Pancreas (tissue), 10 donors: ENCODE measurements at regions not wholly inside any gene's neighbourhood (a gene's known extent, or its start where the extent isn't known, plus 50 kb on each side); places are given as distances from the start of the nearest gene placed in this dataset.

Source experiments
- ATAC-seq, 4 donors: fragments of 200-7000 bp; cut with Tn5 transposase; one replicate each; pipeline versions ENCODE4 v1.8.0 to v1.9.1; 2020; ENCODE audit warnings: mild to moderate bottlenecking in 4 of 4, moderate library complexity in 4 of 4
- DNase-seq, 6 donors: peaks; one replicate each; pipeline ENCODE4 v3.0.0-alpha.2; 2020
- FAIRE-seq: peaks from 2 replicates; lab custom pipeline; 2012; peaks lifted over from hg19 to GRCh38; lab: Jason Lieb, UNC
- H3K27ac ChIP-seq, 4 donors: fragments of 200-600 bp; sonication (generic); 1 replicate in 3 of 4; 2 replicates in 1 of 4; pipeline versions ENCODE4 v1.5.0 to v1.8.0; 2020
- H3K27me3 ChIP-seq, 4 donors: fragments of 200-600 bp; one replicate each; pipeline ENCODE4 v1.8.0; 2021
- H3K36me3 ChIP-seq, 3 donors: fragments of 200-600 bp; sonication (generic) in 1 of 3; one replicate each; pipeline versions ENCODE4 v1.5.0 to v1.8.0; 2020 to 2021
- H3K4me1 ChIP-seq, 3 donors: fragments of 200-600 bp; one replicate each; pipeline ENCODE4 v1.8.0; 2021
- H3K4me3 ChIP-seq, 4 donors: fragments of 200-600 bp; sonication (generic) in 2 of 4; one replicate each; pipeline versions ENCODE4 v1.5.0 to v1.8.0; 2020 to 2021
- H3K9me3 ChIP-seq, 4 donors: fragments of 200-600 bp; one replicate each; pipeline ENCODE4 v1.8.0; 2021
- WGBS, 2 donors: extraction: QIAGEN DNeasy Blood & Tissue Kit; methylation state at CpG; one replicate each; pipeline ENCODE4 v1.1.7; 2013; 5-methylcytosine and 5-hydroxymethylcytosine counted together
- intact Hi-C, 3 donors: fragments of 100-400 bp; cut with DNase I; formaldehyde crosslinking; loops; one replicate each; pipeline versions ENCODE4 v1.11.1 to v1.14.2; 2022
- TF ChIP-seq, protein P1 (sequence below), 4 donors: fragments of 200-600 bp; sonication (generic) in 3 of 4; IDR thresholded peaks; one replicate each; pipeline versions ENCODE4 v1.5.0 to v1.8.0; 2021; ENCODE audit warnings: antibody characterized with exemption in 4 of 4
- donor health status: healthy with polysubstance abuse.
- donor health status: DM: no; HTN: no; CAD: no; lungs with moderate emphysema.
- donor health status: DM: no; HTN: no; CAD: no.
- donor health status: control.
- donor health status: control.
- donor health status: Bipolar disorder and iron deficiency.
- donor health status: DM: yes; HTN: yes; CAD: no.
- donor health status: DM: no; HTN: no; CAD: no.
- donor health status: DM: no; HTN: no; CAD: no.
- donor health status: DM: yes; HTN: yes; CAD: no.

DNA sequence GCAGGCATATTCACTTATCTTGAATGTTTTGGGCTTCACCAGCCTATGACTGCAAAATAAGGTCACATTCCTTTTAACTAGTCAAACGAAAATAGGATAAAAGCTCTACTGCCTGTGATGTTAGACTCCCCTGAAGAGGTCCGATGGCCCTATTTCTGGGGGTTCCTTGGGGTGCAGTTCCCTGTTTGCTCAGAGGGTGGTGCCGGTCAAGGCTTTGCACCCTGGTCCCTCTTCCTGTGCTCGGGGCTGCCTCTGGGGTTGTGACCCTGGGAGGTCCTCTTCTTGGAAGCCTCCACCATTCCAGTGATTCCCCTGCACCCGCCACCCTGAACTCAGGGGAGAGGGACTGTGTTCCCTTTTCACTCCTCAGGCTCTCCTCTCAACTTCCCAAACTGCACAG is 86.7 kb upstream of the ANKRD34C start:
- peaks cover 0 to 4% (median 0%) of the 10 kb centered on the region in 4 donors for H3K27me3 ChIP-seq
- TF ChIP-seq, protein P1, sequence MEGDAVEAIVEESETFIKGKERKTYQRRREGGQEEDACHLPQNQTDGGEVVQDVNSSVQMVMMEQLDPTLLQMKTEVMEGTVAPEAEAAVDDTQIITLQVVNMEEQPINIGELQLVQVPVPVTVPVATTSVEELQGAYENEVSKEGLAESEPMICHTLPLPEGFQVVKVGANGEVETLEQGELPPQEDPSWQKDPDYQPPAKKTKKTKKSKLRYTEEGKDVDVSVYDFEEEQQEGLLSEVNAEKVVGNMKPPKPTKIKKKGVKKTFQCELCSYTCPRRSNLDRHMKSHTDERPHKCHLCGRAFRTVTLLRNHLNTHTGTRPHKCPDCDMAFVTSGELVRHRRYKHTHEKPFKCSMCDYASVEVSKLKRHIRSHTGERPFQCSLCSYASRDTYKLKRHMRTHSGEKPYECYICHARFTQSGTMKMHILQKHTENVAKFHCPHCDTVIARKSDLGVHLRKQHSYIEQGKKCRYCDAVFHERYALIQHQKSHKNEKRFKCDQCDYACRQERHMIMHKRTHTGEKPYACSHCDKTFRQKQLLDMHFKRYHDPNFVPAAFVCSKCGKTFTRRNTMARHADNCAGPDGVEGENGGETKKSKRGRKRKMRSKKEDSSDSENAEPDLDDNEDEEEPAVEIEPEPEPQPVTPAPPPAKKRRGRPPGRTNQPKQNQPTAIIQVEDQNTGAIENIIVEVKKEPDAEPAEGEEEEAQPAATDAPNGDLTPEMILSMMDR (IDR thresholded peaks at IDR 0.05) = no peak
- no peaks in the 10 kb centered on the region for H3K9me3 ChIP-seq
- DNase-seq (no peak), FAIRE-seq (no peak), ATAC-seq (no peak)
- no peak overlapping the region for H3K4me3 ChIP-seq
- H3K36me3 ChIP-seq = no peaks in the 10 kb centered on the region
- WGBS, 2 donors = 57 to 58% methylated on average over 5 of the region's 5 CpGs
- intact Hi-C loops = loop anchor here in 1 of 3 donors (10.0 kb wide), 1 partner anchor 271 kb away; no protein-coding TSS in a partner anchor
- no peaks in the 10 kb centered on the region for H3K4me1 ChIP-seq
- no peak overlapping the region for H3K27ac ChIP-seq

GRCh38 chr15:79195239-79195638 is 87.3 kb upstream of the ANKRD34C start:
- DNase-seq = no peak
- TF ChIP-seq, protein P1 (IDR thresholded peaks at IDR 0.05) = no peak
- Histone ChIP-seq H3K4me3 (no peak overlapping the region), H3K27me3 (peaks cover 0 to 4% (median 0%) of the 10 kb centered on the region in 4 donors), H3K27ac (no peak overlapping the region), H3K9me3 (no peaks in the 10 kb centered on the region), H3K36me3 (no peaks in the 10 kb centered on the region), H3K4me1 (no peaks in the 10 kb centered on the region)
- no peak for FAIRE-seq
- intact Hi-C loops = loop anchor here in 1 of 3 donors (10.0 kb wide), 1 partner anchor 270 kb away; no protein-coding TSS in a partner anchor
- no peak for ATAC-seq
- 43 to 54% methylated on average over 4 of the region's 4 CpGs for WGBS, 2 donors

- no peaks in the 10 kb centered on the region for H3K36me3 ChIP-seq
- H3K9me3 ChIP-seq = no peaks in the 10 kb centered on the region
- 60 to 74% methylated on average over 3 of the region's 3 CpGs for WGBS, 2 donors
- no peak overlapping the region for H3K27ac ChIP-seq
- intact Hi-C loops = loop anchor here in 1 of 3 donors (10.0 kb wide), 1 partner anchor 270 kb away; no protein-coding TSS in a partner anchor
- peaks cover 0 to 4% (median 0%) of the 10 kb centered on the region in 4 donors for H3K27me3 ChIP-seq
- H3K4me1 ChIP-seq = no peaks in the 10 kb centered on the region
- no peak for FAIRE-seq
- no peak overlapping the region for H3K4me3 ChIP-seq
- TF ChIP-seq, protein P1 (IDR thresholded peaks at IDR 0.05) = no peak
- DNase-seq = no peak
- ATAC-seq = no peak
These were observed 88.1 kb upstream of the ANKRD34C start for GRCh38 chr15:79194386-79194785.

DNA sequence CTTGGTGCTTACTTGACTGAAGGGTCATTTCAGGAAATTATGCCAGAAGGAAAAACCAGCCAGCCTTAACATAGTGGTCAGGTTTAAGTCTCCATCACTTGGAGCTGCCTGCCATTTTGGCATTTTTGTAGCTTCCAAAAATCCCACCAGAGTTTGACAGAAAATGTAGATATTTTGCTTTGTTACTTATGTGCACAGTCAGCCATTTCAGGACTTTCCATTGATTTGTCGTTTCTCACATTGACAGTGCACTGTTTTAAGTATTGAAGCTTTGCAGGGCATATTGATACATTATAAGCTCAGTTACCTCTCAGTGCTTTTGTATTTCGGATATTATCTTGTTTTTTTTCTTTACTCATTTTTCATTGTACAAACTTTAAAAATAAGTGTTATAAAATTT is 89.0 kb upstream of the ANKRD34C start:
- Histone ChIP-seq H3K27ac (no peak overlapping the region), H3K9me3 (no peaks in the 10 kb centered on the region), H3K4me1 (no peaks in the 10 kb centered on the region), H3K27me3 (peaks cover 0 to 4% (median 0%) of the 10 kb centered on the region in 4 donors), H3K36me3 (no peaks in the 10 kb centered on the region), H3K4me3 (no peak overlapping the region)
- FAIRE-seq (no peak), DNase-seq (no peak), ATAC-seq (no peak)
- WGBS, 2 donors = 48 to 64% methylated on average over 2 of the region's 2 CpGs
- intact Hi-C loops = loop anchor here in 1 of 3 donors (10.0 kb wide), 1 partner anchor 269 kb away; no protein-coding TSS in a partner anchor
- TF ChIP-seq, protein P1 (IDR thresholded peaks at IDR 0.05) = no peak

- Histone ChIP-seq H3K9me3 (no peaks in the 10 kb centered on the region), H3K4me1 (no peaks in the 10 kb centered on the region), H3K27me3 (peaks cover 0 to 4% (median 0%) of the 10 kb centered on the region in 4 donors), H3K27ac (no peak overlapping the region), H3K36me3 (no peaks in the 10 kb centered on the region), H3K4me3 (no peak overlapping the region)
- ATAC-seq (no peak), DNase-seq (no peak), FAIRE-seq (no peak)
- WGBS, 2 donors = 63% methylated on average over 6 of the region's 6 CpGs
- TF ChIP-seq, protein P1 (IDR thresholded peaks at IDR 0.05) = no peak
- intact Hi-C loops = loop anchor here in 1 of 3 donors (10.0 kb wide), 1 partner anchor 268 kb away; no protein-coding TSS in a partner anchor
These were observed 89.4 kb upstream of the ANKRD34C start for GRCh38 chr15:79193103-79193502.
